ENCODE measurements at regions not wholly inside any gene's neighbourhood (a gene's known extent, or its start where the extent isn't known, plus 50 kb on each side); places are given as distances from the start of the nearest gene placed in this dataset.
"Not testable (repeated sequence)": the region's sequence is repeated elsewhere in the genome, so short reads cannot be mapped to it uniquely, and the experiment has no call there.

GRCh38 chr10:61020420-61021158 is 76.6 kb upstream of the RHOBTB1 start:
- TF ChIP-seq CTCF (IDR thresholded peaks at IDR 0.05; ENCODE audit: insufficient read depth, low read length, missing control alignments): no peak
- CTCF ChIA-PET: no interaction called here

GRCh38 chr10:61018146-61018545 is 74.2 kb upstream of the RHOBTB1 start:
- H3K4me3 ChIP-seq (ENCODE audit: low read depth, low read length): no peak overlapping the region
- no peak for DNase-seq (ENCODE audit: low read depth, low spot score)
- POLR2A ChIA-PET: no interaction called here
- no peak for TF ChIP-seq CTCF (IDR thresholded peaks at IDR 0.05; ENCODE audit: insufficient read depth, low read length, missing control alignments)
- CTCF ChIA-PET: no interaction called here

More at GRCh38 chr10:61020420-61021158, 76.6 kb upstream of the RHOBTB1 start:
- no peak for DNase-seq (ENCODE audit: low read depth, low spot score)
- POLR2A ChIA-PET: no interaction called here
- H3K4me3 ChIP-seq (ENCODE audit: low read depth, low read length): no peak overlapping the region

- no peak for TF ChIP-seq CTCF (IDR thresholded peaks at IDR 0.05; ENCODE audit: insufficient read depth, low read length, missing control alignments)
- CTCF ChIA-PET: no interaction called here
- POLR2A ChIA-PET: no interaction called here
- no peak overlapping the region for H3K4me3 ChIP-seq (ENCODE audit: low read depth, low read length)
- DNase-seq (ENCODE audit: low read depth, low spot score): no peak
Observed at GRCh38 chr10:61016630-61017029, 72.6 kb upstream of the RHOBTB1 start.

GRCh38 chr10:61016007-61016406 is 72.0 kb upstream of the RHOBTB1 start:
- TF ChIP-seq CTCF (IDR thresholded peaks at IDR 0.05; ENCODE audit: insufficient read depth, low read length, missing control alignments): no peak
- no peak overlapping the region for H3K4me3 ChIP-seq (ENCODE audit: low read depth, low read length)
- DNase-seq (ENCODE audit: low read depth, low spot score): no peak
- ChIA-PET POLR2A (no interaction called here), CTCF (interaction anchor here (1.4 kb wide), 1 partner anchor 9 kb away, joined by 11 read pairs; no protein-coding TSS in a partner anchor)

- H3K4me3 ChIP-seq (ENCODE audit: low read depth, low read length): no peak overlapping the region
- ChIA-PET CTCF (interaction anchor here (2.2 kb wide), 1 partner anchor 13 kb away, joined by 5 read pairs; no protein-coding TSS in a partner anchor), POLR2A (no interaction called here)
- no peak for DNase-seq (ENCODE audit: low read depth, low spot score)
- no peak for TF ChIP-seq CTCF (IDR thresholded peaks at IDR 0.05; ENCODE audit: insufficient read depth, low read length, missing control alignments)
Observed at GRCh38 chr10:61010863-61011262, 66.9 kb upstream of the RHOBTB1 start.

GRCh38 chr10:61003069-61003468 is 59.1 kb upstream of the RHOBTB1 start:
- H3K4me3 ChIP-seq (ENCODE audit: low read depth, low read length); DNase-seq (ENCODE audit: low read depth, low spot score); CTCF ChIA-PET; POLR2A ChIA-PET: not testable (repeated sequence)

GRCh38 chr10:61001731-61002122 is 57.7 kb upstream of the RHOBTB1 start:
- ChIA-PET CTCF (interaction anchor here (1.0 kb wide), 1 partner anchor 24 kb away, joined by 3 read pairs; no protein-coding TSS in a partner anchor), POLR2A (no interaction called here)
- peak overlapping the region; percentile 63 for H3K4me3 ChIP-seq (ENCODE audit: low read depth, low read length)
- no peak for DNase-seq (ENCODE audit: low read depth, low spot score)
- no peak for TF ChIP-seq CTCF (IDR thresholded peaks at IDR 0.05; ENCODE audit: insufficient read depth, low read length, missing control alignments)

Measured in AG04449 (cell line).